Spleen (tissue), 7 donors: ENCODE measurements at regions not wholly inside any gene's neighbourhood (a gene's known extent, or its start where the extent isn't known, plus 50 kb on each side); places are given as distances from the start of the nearest gene placed in this dataset.

ENCODE experiments used
- POLR2AphosphoS5 ChIP-seq, 3 donors: sonication (generic); formaldehyde crosslinking; IDR thresholded peaks; one replicate each; pipeline ENCODE4 v1.5.1; 2017; ENCODE audit warnings: antibody characterized with exemption in 3 of 3
- TF ChIP-seq, protein P1 (sequence below), 11 experiments: fragments of 200-600 bp in 7 of 11; fragments of 450-650 bp in 4 of 11; sonication (generic) in 4 of 11; IDR thresholded peaks in 8 of 11; conservative IDR thresholded peaks in 3 of 11; 1 replicate in 7 of 11; 2 replicates in 4 of 11; pipeline versions ENCODE4 v1.4.0 to v1.8.0; 2016 to 2021; ENCODE audit warnings: antibody characterized with exemption in 11 of 11, inconsistent platforms in 4 of 11, mild to moderate bottlenecking in 1 of 11
- donor health status: DM: no; HTN: no; CAD: no; lungs with moderate emphysema.
- donor health status: DM: no; HTN: no; CAD: no.
- donor health status: DM: no; HTN: no; CAD: no.

DNA sequence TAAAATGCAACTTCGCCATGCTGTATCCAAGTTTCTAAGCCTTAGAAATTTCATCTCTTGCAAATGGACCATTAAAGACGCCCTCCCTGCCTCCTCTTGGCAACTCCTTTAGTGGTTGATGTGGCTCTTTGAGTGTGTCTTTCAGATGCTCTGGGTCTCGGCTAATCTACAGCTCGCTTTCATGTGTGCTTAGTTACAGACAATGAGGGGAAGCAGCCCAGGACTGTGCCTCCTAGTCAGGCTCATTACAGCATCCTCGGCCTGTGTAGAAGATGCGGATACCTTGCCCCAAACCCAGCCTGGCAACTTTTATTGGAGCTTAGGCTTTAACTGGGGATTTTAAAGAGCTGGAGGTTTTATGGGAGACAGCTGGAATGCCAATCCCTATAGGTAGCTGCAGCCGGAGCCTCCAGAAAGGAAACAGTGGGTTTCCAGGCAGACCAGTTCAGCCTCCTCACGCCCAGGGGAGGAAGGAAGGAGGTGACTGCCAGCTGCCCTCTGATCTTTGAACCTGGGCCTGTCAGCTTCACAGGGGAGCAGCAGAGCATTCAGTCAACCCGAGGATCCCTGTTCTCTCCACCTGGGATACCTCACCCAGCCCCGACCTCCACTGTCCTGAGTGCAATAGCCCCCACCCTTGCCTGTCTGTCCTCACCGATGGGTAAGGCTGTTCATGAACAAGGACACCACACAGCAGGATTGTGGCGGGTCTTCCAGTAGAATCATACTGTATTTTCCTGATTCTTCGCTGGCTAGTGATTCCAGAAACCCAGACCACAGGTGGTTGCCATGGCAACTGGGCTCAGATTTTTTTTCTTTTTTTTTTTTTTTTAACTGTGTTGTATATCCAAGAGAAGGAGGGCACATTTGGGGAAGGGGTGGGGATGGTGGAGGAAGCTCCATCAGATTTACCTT is 638.5 kb downstream of the MED13L start:
- TF ChIP-seq, protein P1, sequence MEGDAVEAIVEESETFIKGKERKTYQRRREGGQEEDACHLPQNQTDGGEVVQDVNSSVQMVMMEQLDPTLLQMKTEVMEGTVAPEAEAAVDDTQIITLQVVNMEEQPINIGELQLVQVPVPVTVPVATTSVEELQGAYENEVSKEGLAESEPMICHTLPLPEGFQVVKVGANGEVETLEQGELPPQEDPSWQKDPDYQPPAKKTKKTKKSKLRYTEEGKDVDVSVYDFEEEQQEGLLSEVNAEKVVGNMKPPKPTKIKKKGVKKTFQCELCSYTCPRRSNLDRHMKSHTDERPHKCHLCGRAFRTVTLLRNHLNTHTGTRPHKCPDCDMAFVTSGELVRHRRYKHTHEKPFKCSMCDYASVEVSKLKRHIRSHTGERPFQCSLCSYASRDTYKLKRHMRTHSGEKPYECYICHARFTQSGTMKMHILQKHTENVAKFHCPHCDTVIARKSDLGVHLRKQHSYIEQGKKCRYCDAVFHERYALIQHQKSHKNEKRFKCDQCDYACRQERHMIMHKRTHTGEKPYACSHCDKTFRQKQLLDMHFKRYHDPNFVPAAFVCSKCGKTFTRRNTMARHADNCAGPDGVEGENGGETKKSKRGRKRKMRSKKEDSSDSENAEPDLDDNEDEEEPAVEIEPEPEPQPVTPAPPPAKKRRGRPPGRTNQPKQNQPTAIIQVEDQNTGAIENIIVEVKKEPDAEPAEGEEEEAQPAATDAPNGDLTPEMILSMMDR (IDR thresholded peaks at IDR 0.05 in 8 of 11, conservative IDR thresholded peaks at IDR 0.05 in 3 of 11): no peak
- TF ChIP-seq POLR2AphosphoS5 (IDR thresholded peaks at IDR 0.05): no peak
